HG02884 (cell line): ENCODE measurements at regions not wholly inside any gene's neighbourhood (a gene's known extent, or its start where the extent isn't known, plus 50 kb on each side); places are given as distances from the start of the nearest gene placed in this dataset.

ENCODE experiments used
- ATAC-seq: cut with Tn5 transposase; IDR thresholded peaks from one replicate; pipeline ENCODE4 v1.9.1; 2021; ENCODE audit warnings: mild to moderate bottlenecking, moderate library complexity; ENCODE audit not compliant: unreplicated experiment

- no peak for ATAC-seq
Observed at GRCh38 chr10:4100380-4100779, 315.4 kb upstream of the KLF6 start.

DNA sequence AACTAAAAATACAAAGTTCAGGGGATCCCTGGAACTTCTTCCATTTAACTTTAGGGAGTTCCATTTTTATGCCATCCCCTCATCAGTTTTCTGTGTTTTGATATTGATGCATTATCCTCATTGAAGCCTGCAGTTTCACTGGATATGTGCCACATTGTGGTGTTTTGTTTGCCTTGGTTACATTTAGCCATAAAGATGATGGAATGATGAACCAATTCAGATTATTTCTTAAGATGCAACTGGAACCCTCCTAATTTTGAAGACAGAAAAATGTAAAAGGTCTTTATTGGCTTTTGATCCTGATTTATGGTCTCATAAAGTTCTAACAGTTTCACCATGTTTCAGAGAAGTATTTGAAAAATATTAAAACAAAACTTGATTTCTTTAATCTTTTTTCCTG is 314.2 kb upstream of the KLF6 start:
- ATAC-seq: no peak

DNA sequence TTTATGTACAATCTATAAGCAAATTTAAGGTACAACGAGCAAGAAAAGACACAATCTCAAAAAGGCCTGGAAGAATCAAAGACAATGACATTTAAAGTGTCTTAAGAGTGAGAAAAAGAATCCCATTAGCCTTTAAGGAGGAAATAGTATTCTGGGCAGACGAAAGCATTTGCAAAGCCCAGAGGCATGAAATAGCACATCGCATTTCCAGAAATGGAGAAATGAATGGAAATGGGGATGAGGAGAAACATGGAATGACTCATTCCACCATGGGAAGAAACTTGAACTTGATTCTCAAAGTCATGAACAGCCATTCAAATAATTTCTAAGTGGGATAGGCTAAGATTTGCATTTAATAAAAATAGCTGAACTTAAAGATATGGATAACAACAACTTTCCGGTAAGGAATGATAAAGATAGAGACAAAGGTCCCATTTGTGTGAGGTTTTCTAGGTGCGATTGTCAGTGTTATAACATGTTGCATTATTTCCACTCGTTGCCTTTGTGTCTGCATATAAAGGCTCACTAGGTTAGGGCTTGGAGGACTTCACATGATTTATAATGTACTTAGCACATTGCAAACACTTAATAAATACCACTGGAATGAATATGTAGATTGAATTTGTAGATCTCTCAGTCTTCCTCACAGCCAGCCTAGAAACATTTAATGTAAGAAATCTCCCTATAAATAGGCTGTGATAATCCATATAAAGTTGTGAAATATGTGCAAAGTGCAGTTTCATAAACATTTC is 310.3 kb upstream of the KLF6 start:
- no peak for ATAC-seq

GRCh38 chr10:4094751-4095150 is 309.7 kb upstream of the KLF6 start:
- ATAC-seq: no peak

DNA sequence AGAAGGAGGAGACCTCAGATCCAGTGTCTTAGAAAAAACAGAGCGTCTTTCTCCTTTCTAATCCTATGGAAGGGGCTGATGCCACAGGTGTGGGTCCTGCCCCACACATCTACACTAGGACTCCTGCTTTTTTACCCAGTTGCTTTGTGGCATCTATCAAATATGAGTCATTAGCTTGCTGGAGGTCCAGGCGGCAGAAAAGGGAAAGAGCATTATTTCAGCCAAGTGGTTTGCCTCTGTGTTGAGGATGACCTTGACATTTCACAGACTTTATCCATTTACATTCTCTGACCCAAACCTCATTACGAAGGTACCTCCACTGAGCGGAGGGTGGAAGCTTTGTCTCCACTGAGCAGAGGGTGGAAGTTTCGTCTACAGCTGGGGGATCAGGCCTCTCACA is 308.4 kb upstream of the KLF6 start:
- no peak for ATAC-seq

GRCh38 chr10:4088354-4089066 is 303.5 kb upstream of the KLF6 start:
- no peak for ATAC-seq

GRCh38 chr10:4086131-4086898 is 301.3 kb upstream of the KLF6 start:
- ATAC-seq: no peak

DNA sequence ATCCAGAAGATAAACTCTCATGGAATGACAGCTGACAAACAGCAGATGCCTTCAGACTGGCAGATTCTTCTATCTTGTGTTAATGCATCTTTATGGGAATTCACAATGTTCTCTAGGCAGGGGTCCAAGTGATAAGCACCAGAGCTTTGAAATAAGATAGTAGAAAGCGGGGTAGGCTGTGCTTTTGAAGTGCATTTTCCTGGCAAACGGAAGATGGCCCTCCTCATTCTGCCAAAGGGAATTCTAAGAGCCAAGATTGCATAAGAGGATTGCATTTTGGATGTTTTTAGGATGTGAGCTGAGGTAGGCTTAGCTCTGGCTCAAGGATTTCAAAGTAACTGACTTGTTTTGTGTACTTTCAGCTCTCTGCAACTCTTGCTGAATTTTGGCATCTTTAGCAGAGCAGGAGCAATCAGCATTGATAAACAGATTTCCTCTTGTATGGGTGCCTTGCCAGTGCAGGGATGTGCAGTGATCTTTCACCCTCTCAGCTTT is 298.5 kb upstream of the KLF6 start:
- ATAC-seq: no peak

GRCh38 chr10:4082861-4083260 is 297.9 kb upstream of the KLF6 start:
- ATAC-seq: no peak

DNA sequence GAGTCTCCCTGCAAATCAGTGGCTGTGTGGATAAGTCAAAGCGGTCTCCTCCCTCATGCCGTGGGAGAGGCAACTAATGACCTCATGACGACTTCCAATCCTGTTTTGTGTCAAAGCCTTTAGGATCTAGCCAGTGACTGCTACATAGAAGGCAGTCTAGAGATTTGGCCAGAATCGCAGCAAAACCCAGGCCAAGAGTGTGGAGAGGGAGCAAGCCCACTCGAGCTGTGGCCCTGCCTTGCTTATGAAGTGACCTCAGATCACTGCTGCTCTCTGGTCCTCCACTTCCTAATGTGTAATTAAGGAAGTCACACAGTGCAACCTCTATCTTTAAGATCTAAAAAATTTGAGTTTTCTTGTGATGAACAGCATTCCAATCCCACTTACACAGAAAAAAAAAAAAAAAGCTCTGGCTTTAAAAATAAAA is 296.7 kb upstream of the KLF6 start:
- ATAC-seq: no peak

DNA sequence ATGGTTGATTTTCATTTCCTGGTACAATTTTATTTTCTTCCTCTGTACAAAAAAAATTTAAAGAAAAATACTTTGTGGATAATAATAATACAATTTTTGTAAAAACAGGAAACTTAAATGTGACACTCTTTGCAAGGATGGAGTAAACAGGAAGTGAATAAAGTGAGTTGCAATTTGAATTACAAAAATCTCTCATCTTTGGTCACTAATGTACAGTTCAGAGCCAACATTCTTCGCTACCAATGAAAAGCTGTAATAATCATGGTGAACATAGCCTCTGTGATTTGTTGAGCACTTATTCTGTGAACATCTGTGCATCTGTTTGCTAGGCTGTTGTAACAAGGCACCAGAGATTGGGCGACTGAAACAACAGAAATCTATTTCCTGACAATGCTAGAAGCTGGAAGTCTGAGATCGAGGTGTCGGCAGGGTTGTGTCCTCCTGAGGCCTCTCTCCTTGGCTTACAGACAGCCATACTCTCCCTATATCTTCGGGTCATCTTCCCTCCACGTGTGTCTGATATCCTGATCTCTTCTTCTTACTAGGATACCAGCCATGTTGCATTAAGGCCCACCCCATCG is 295.3 kb upstream of the KLF6 start:
- ATAC-seq: no peak

GRCh38 chr10:4079803-4080202 is 294.8 kb upstream of the KLF6 start:
- ATAC-seq: no peak

- no peak for ATAC-seq
Observed at GRCh38 chr10:4077804-4078203, 292.8 kb upstream of the KLF6 start.

GRCh38 chr10:4076983-4077382 is 292.0 kb upstream of the KLF6 start:
- ATAC-seq: no peak

DNA sequence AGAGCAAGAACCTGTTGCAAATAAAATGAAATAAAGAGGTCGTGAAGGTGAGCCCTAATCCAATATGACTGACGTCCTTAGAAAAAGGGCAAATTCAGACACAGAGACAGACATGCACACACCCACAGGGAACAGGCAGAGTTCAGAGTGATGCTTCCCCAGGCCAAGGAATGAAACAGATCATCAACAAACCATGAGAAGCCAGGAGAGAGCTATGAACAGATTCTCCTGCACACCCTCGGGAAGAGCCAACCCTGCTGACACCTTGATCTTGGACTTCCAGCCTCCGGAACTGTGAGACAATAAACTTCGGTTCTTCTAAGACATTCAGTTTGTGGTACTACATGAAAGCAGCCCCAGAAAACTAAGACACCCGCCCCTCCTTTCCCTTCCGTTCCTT is 290.4 kb upstream of the KLF6 start:
- ATAC-seq: no peak

GRCh38 chr10:4074545-4075407 is 289.8 kb upstream of the KLF6 start:
- no peak for ATAC-seq

- no peak for ATAC-seq
Observed at GRCh38 chr10:4073912-4074311, 288.9 kb upstream of the KLF6 start.

GRCh38 chr10:4070921-4071660 is 286.1 kb upstream of the KLF6 start:
- no peak for ATAC-seq

DNA sequence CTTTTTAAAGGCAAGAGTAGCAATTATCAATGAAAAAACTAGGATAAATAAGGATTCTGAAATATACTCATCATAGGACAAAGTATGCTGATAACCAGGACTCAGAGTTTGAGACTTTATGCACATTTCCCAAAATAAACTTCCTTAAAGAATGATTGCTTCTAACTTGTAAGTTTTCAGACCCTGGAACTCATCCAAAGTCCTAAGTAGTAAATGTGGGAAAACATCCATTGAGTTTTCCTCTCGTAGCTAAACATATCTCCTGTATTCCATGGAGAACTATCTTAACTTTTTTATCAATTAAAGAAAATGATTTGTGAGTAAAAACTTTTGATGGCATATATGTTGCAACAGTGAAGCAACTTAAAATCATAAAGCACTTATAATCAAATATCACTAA is 285.2 kb upstream of the KLF6 start:
- no peak for ATAC-seq

DNA sequence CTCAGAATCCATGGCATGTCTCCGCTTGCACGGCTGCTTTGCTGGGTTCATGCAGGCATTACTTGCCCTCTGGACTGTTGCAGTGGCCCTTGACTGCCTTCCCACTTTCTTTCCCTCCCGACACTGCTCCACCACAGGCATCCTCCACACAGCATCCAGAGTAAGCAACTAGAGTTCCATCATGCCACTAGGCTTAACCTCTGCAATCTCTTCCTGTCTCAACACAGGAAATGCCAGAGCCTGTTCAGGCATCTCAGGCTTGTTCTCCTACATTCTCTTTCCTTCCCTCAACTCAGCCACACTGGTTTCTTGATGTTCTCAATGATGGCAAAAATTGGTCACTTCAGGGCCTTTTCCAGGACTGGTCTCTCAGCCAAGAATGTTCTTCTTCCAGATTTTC is 284.5 kb upstream of the KLF6 start:
- no peak for ATAC-seq
